GM21526 (cell line): ENCODE measurements at regions not wholly inside any gene's neighbourhood (a gene's known extent, or its start where the extent isn't known, plus 50 kb on each side); places are given as distances from the start of the nearest gene placed in this dataset.
"Not testable (repeated sequence)": the region's sequence is repeated elsewhere in the genome, so short reads cannot be mapped to it uniquely, and the experiment has no call there.

Experiments used
- ATAC-seq: cut with Tn5 transposase; IDR thresholded peaks from one replicate; pipeline ENCODE4 v1.9.1; 2021; ENCODE audit warnings: moderate library complexity; ENCODE audit not compliant: unreplicated experiment, low FRiP score

GRCh38 chr20:40889266-40889665 is 139.4 kb upstream of the TOP1 start:
- ATAC-seq = not testable (repeated sequence)

GRCh38 chr20:40890181-40890580 is 138.4 kb upstream of the TOP1 start:
- no peak for ATAC-seq

GRCh38 chr20:40890635-40891034 is 138.0 kb upstream of the TOP1 start:
- no peak for ATAC-seq

GRCh38 chr20:40891351-40891750 is 137.3 kb upstream of the TOP1 start:
- ATAC-seq = no peak

- ATAC-seq = no peak
Measured at GRCh38 chr20:40892642-40893041, 136.0 kb upstream of the TOP1 start.

- ATAC-seq = no peak
Measured at GRCh38 chr20:40893610-40894236, 134.9 kb upstream of the TOP1 start.

- ATAC-seq = no peak
Measured at GRCh38 chr20:40894237-40894630, 134.4 kb upstream of the TOP1 start.

- no peak for ATAC-seq
Measured at GRCh38 chr20:40895182-40895581, 133.4 kb upstream of the TOP1 start.

- no peak for ATAC-seq
Measured at GRCh38 chr20:40896814-40897700, 131.6 kb upstream of the TOP1 start.

- no peak for ATAC-seq
Measured at GRCh38 chr20:40899344-40899743, 129.3 kb upstream of the TOP1 start.

GRCh38 chr20:40900666-40901215 is 127.9 kb upstream of the TOP1 start:
- no peak for ATAC-seq

GRCh38 chr20:40902661-40903060 is 126.0 kb upstream of the TOP1 start:
- no peak for ATAC-seq

- no peak for ATAC-seq
Measured at GRCh38 chr20:40908309-40908708, 120.3 kb upstream of the TOP1 start.

- ATAC-seq = not testable (repeated sequence)
Measured at GRCh38 chr20:40909489-40909888, 119.1 kb upstream of the TOP1 start.

- not testable (repeated sequence) for ATAC-seq
Measured at GRCh38 chr20:40910436-40910835, 118.2 kb upstream of the TOP1 start.

- ATAC-seq = not testable (repeated sequence)
Measured at GRCh38 chr20:40911152-40911551, 117.5 kb upstream of the TOP1 start.

- ATAC-seq = no peak
Measured at GRCh38 chr20:40913224-40914185, 115.1 kb upstream of the TOP1 start.

GRCh38 chr20:40915756-40916155 is 112.9 kb upstream of the TOP1 start:
- no peak for ATAC-seq

GRCh38 chr20:40916276-40916675 is 112.3 kb upstream of the TOP1 start:
- ATAC-seq = no peak

GRCh38 chr20:40920291-40920690 is 108.3 kb upstream of the TOP1 start:
- ATAC-seq = no peak

- no peak for ATAC-seq
Measured at GRCh38 chr20:40922865-40923264, 105.8 kb upstream of the TOP1 start.
